Right forelimb (tissue), 1 donor: ENCODE measurements at regions not wholly inside any gene's neighbourhood (a gene's known extent, or its start where the extent isn't known, plus 50 kb on each side); places are given as distances from the start of the nearest gene placed in this dataset.
"Not testable (repeated sequence)": the region's sequence is repeated elsewhere in the genome, so short reads cannot be mapped to it uniquely, and the experiment has no call there.

Experiments used
- DNase-seq: peaks from one replicate; pipeline ENCODE4 v3.0.0-alpha.2; 2018

DNA sequence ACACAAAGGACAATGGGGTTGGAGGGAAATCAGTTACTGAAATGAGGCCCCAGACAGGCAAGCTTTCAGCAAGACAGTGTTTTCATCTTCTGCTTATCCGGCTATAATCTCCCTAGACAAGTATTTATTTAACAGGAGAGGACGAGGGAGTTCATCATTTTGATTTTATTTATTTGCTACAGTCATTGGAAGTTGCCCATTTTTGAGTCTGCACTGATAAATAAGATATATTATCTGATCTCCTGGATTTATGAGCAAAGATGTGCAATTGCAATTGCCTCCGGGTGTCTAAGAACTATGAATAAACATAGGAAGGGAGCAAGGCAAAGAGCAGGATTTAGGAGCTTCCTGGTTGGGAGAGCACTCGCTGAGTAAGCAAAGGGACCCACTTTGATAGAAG is 263.2 kb upstream of the EDA2R start:
- no peak for DNase-seq

DNA sequence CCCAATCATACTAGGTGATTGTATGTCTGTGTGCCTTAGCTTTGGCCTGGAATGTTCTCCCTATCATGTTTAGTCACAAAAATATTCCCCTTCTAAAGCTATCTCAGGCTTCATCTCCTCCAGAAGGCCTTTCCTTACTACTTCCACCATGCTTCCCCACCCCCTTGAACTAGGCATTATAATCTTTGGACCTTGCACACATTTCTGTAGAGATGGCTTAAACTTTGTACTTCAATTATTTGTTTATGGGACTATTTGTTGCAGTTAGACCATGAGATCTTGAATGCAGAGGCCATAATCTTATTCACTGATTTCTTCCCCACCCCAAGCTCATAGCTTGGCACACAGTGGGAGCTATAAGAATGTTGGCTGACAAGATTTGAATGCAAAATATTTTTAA is 262.0 kb upstream of the EDA2R start:
- DNase-seq: no peak

DNA sequence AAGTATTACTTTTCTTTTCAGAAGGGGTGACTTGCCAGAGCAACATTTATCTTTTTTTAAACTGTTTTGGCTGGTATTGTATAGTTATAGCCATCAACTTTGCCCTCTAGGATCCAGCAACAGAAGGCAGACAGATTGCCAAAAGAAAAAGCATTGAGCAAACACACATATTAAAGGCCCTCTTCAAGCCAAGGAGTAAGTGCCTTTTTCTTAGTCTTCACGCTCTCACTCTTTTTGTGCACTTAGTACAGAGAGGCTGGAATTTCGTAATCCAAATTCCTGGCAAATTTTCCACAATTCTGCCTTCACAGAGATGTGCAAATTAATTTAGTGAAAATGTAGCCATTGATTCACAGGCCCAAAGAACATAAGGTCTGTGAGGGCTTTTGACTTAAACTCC is 253.1 kb upstream of the EDA2R start:
- no peak for DNase-seq

DNA sequence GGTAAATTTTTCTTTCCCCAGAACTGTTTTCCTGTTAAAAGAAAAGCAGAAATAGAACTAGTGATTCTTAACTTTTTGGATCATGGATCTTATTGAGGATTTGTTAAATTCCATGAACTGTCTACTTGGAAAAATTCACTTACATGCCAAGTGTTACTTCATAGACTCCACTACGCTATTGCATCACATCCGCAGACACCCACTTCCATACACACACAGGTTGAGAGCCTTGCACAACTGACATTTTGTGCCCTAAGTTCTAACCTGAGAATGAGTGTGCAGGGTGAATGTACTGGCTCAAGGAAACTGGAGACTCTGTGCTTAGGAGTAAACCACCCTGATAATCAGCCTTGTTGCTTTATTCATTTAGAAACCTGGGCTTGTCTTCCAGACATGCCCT is 250.5 kb upstream of the EDA2R start:
- DNase-seq: no peak

DNA sequence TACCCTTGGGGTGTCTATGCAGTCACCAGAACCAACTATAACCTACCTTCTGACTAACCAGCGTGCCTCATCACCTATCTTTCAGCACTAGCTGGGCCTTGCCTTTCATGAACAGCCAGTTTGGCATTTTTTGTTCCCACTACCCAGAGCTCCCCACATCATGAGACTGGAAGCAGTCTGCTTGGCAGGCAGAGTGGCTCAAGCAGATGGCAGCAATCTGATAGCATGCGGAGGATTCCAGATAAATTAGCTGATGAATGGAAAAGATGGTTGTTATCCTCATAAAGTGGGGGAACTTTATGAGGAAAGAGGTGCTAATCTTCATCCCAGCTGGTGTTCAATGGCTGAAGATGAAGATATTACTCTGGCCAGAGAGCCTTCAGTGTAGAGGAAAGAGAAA is 243.2 kb upstream of the EDA2R start:
- DNase-seq: no peak

DNA sequence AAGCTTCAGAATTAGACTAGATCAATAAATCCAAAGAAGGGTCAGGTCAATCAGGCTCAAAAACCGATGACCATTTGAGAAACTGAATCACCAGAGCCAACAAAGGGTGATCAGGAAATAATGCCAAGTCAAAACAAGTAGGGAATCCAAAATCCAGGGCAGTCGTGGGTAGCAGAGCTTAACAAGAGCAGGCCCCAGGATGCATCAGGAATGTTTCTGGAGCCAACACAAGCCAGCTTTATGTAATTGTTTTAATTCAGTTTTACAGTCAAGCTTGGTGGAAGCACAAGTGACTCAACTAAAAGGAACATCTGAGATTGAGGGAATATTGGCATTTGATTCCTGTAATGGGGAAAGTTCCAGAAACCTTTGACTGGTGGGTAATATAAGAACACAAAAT is 237.9 kb upstream of the EDA2R start:
- DNase-seq: no peak

DNA sequence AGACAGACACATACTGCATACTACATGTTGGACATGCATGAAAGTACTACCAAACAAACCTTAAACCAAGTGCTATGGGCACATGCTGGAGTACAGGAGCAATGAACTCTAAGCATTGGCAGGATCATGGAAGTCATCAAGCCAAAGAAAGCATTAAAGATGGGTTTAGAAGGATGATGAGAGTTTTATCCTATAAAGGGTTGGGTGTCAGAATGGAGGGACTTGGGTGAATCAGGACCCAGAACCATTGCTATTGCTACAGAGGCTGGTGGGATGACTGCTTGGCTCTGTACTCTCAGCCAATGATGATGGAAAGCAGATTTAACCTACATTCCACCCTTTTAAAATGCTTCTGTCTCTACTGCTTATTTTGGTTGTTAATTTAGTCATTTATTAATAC is 233.9 kb upstream of the EDA2R start:
- DNase-seq: no peak

DNA sequence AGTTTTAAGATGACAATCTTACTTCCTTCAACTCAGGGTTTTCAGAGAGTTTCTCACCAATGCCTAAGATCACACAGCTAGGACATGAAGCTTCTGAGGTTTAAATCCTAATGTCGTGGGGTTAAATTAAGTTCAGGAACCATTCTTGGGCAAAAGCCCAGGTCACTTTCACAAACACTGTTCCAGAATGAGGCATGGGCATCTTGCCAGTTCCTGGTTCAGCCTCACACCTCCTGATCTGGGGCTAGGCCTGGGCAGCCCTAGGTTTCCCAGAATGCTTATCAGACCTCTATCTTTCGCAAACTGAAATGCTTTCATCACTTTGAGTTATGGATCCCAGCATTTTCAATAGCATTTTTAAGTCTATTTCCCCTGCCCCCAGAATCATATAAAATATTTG is 224.8 kb upstream of the EDA2R start:
- DNase-seq: no peak

DNA sequence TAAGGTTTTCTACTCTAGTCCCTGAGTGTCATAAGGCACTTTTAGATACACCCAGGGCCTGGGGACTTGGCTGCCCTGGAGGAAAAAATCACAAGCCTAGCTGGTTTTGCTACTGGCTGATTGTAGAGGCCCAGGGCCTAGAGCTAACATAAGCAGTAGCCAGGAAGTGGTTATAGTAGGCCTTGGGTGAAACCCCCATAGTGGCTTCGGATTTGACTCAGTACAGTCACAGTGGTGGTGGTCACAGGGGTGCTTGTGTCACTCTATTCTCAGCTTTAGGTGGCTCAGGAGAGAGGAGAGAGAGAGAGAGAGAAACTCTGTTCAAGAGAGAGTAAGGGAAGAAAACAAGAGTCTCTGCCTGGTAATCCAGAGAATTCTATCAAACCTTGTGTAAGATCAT is 194.5 kb upstream of the EDA2R start:
- no peak for DNase-seq

DNA sequence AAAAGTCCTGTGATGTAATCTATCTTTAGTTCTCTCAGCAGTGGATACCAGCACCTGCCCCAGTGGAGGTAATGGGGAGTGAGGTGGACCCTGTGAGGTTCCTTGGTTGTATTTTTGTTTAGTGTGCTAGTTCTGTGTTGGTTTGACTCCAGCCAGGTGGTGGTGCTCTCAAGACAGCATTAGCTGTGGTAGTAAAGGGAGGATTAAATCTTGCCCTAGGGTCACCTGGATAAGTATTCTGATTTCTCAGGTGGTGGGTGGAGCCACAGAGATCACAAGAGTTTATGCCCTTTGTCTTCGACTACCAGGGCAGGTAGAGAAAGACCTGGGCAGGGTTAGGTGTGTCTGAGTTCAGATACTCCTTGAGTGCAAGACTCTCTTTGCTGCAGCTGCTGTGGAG is 176.3 kb upstream of the EDA2R start:
- DNase-seq: no peak

DNA sequence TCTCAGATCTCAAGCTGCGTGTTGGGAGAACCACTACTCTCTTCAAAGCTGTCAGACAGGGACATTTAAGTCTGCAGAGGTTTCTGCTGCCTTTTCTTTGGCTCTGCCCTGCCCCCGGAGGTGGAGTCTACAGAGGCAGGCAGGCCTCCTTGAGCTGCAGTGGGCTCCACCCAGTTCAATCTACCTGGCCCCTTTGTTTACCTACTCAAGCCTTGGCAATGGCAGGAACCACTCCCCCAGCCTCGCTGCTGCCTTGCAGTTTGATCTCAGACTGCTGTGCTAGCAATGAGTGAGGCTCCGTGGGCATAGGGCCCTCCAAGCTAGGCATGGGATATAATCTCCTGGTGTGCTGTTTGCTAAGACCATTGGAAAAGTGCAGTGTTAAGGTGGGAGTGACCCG is 155.6 kb upstream of the EDA2R start:
- not testable (repeated sequence) for DNase-seq

DNA sequence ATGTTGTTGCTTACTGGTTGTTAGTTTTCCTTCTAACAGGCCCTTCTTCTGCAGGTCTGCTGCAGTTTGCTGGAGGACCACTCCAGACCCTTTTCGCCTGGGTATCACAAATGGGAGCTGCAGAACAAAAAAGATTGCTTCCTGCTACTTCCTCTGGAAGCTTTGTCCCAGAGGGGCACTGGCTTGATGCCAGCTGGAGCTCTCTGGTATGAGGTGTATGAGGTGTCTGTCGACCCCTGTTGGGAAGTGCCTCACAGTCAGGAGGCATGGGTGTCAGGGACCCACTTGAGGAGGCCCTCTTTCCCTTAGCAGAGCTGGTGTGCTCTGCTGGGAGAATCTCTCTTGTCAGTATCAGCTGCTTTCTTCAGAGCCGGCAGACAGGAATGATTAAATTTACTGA is 127.4 kb upstream of the EDA2R start:
- DNase-seq: no peak

DNA sequence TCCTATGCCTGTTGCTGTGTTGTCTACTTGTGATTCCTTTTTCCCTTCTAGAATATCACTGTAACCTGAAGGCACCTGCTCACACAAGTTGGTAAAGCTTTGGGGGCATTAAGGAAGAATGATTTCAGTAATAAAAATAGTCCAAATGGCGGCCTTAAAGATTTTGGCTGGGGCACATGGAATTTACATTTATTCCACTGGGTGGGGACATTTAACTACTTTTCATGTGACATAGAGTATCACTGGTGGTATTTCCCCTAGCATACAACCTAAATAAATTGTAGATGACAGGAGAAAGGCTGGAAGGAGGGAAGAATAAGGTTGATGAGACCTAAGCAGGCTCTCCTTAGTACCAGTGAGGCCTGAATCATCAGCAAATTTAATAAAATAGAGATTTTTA is 121.8 kb upstream of the EDA2R start:
- no peak for DNase-seq

DNA sequence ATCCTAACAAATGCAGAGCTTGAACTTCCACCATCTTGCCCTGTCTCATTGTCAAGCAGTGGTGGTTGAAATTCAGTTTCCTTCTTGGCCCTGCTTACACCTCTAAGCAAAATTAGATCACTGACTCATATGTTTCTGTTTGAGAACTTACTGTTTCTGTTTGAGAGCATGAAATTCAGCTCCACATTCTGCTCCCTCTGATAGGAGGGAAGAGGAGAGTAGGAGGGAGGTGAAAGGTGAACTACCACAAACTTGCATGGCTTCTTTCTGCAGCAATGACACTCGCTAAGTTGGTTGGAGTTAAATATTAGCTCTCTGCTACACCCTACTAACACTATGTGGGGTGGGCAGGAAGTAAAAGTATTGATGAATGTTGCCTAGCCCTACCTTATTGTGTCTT is 117.8 kb upstream of the EDA2R start:
- no peak for DNase-seq

DNA sequence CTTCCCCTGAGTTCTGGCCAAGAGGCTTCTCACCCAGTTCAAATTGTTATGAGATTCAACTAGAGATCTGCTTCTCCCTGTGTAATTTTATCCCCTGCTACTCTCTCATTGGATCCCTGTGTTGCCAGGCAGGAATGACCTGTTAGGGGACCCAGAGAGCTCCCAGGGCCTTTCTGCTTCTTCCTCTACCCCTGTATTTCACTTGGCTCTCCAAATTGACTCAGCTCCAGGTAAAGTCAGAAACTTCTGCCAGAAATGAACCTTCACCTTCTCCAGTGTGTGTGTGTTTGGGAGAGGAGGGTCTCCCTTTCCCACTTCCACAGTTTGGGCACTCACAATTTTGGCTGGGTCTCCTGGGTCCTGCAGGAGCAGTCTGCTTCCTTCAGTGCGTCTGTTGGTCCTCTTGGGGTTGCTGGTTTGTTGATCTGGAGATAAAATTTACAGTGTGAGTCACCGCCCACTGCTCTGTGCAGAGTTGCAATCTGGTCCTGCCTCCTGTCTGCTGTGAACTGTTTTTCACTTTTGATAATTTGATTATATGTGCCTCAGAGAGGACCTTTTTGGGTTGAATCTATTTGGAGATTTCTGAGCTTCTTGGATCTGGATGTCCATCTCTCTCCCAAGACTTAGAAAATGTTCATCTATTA is 112.4 kb upstream of the EDA2R start:
- no peak for DNase-seq

DNA sequence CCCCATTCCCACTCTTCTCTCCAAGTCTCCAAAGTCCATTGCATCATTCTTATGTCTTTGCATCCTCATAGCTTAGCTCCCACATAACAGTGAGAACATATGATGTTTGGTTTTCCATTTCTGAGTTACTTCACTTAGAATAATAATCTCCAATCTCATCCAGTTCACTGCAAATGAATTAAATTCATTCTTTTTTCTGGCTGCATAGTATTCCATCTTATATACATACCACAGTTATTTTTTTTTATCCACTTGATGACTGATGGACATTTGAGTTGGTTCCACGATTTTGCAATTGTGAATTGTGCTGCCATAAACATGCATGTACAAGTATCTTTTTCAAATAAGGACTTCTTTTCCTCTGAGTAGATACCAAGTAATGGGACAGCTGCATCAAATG is 105.6 kb upstream of the EDA2R start:
- DNase-seq: not testable (repeated sequence)

DNA sequence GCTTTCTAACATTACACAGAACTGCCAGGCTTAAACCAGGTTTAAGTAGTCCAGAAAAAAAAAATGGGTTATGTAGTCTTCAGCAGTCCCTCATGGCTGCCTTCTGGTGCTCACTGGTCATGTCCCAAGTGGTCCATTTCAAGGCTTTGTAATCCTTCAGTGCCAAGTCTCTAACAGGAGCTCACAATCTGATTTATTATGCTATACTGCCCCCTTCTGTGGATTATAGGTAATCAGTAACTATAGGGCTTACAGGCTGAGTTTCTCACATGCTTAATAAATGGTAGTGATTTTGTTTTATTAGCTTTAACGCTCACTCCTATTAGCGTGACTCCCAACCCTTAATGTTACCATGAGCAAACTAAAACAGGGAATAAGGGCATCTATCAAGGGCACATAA is 92.5 kb upstream of the EDA2R start:
- DNase-seq: no peak

DNA sequence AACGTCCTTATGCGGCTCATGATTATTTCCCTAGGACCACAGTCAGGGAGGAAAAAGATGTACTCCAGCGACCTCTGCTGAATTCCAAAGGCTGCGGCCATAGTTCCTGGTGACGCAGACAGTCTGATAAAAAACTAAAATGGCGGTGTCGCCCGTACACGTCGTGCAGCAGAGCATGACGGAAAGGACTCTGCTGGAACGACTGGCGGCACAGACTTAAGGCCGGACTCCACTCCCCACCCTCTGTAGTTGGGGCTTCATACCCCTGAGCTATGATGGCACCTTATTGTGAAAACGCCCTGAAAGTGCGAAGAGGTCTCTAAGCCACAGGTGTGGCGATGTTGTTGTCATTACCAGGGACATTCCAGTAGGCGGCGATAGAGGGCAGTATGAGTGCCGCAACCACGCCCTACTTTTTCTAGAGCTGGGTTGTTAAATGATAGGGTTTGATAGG is 90.0 kb upstream of the EDA2R start:
- DNase-seq: peak; percentile 40

DNA sequence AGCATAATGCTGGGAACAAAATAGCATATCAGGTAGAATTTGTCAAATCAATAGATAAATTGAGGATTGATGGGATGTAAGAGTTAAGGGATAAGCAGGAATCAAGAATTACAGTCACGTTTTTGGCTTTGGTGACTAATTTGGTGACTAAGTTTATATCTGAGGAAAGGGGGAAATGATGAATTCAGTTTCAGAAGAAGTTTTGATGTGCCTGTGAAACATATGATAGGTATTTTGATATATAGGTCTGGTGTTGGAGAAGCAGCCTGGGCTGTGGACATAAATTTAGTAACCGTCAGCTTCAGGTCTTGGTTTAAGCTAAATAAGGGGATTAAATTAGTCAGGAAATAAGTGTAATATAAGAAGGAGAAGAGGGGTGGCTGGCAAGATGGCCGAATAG is 79.0 kb upstream of the EDA2R start:
- no peak for DNase-seq

DNA sequence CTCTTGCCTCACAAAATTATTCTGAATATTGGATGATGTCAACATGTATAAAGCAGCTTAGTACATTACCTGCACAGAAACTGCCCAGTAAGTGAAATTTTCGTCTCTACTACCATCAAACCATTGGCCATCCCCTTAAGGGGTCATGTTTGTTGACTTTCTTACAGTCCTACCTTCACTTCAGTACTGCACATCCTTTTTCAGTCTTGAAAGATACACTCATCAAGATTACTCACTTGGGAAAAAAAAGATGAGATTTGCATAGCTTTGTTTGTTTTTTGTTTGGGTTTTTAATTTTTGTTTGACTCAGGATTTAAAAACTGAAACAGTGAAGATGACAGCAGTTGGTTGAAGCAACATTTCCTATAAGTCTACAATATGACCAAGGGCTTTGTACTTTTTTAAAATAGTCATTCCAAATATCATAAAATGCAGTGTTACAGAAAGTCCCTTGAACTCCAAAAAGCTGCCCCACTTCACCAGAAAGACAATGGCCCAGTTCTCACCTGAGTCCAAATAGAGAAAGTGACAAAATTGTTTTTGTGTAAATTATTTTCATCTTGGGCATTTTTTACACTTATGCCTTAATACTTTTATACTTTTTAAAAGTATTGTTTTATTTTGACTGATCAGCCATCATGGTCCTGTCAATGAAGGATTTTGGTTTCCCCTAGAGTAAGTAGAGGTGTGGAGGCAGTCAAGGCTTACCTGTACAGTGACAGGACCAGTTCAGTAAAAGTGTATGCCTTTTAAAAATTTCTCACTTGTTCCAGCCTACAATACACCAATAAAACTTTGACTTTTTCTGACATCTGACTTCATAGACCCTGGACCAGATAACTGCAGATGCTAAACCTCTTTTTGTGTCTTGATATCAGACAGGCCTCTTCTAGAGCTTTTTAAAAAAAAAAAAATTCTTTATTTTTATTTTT is 59.7 kb upstream of the EDA2R start:
- DNase-seq: no peak

DNA sequence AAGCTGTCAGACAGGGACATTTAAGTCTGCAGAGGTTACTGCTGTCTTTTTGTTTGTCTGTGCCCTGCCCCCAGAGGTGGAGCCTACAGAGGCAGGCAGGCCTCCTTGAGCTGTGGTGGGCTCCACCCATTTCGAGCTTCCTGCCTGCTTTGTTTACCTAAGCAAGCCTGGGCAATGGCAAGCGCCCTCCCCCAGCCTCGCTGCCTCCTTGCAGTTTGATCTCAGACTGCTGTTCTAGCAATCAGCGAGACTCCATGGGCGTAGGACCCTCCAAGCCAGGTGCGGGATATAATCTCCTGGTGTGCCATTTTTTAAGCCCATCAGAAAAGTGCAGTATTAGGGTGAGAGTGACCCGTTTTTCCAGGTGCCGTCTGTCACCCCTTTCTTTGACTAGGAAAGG is 53.6 kb upstream of the EDA2R start:
- not testable (repeated sequence) for DNase-seq
